Bronchial epithelial cell (primary cell): ENCODE measurements at regions not wholly inside any gene's neighbourhood (a gene's known extent, or its start where the extent isn't known, plus 50 kb on each side); places are given as distances from the start of the nearest gene placed in this dataset.

ENCODE experiments used
- DNase-seq: peaks from one replicate; pipeline ENCODE4 v3.0.0-alpha.2; 2010; ENCODE audit warnings: low read depth
- FAIRE-seq: peaks from 2 replicates; lab custom pipeline; 2011; peaks lifted over from hg19 to GRCh38; lab: Jason Lieb, UNC
- H3K27me3 ChIP-seq: 2 replicates; pipeline ENCODE4 v1.5.1; 2011; ENCODE audit warnings: low read length; ENCODE audit not compliant: control insufficient read depth, insufficient read depth
- H3K36me3 ChIP-seq: 2 replicates; pipeline ENCODE4 v1.5.1; 2011; ENCODE audit warnings: low read length; ENCODE audit not compliant: control insufficient read depth, insufficient read depth
- H3K4me3 ChIP-seq: 2 replicates; pipeline ENCODE4 v1.5.1; 2011; ENCODE audit warnings: mild to moderate bottlenecking, low read depth, low read length, control low read depth
- TF ChIP-seq, protein P1 (sequence below): IDR thresholded peaks from 2 replicates; pipeline ENCODE4 v1.5.1; 2011; ENCODE audit warnings: mild to moderate bottlenecking, moderate library complexity, low read length, control low read depth, inconsistent platforms; ENCODE audit not compliant: insufficient read depth, severe bottlenecking

DNA sequence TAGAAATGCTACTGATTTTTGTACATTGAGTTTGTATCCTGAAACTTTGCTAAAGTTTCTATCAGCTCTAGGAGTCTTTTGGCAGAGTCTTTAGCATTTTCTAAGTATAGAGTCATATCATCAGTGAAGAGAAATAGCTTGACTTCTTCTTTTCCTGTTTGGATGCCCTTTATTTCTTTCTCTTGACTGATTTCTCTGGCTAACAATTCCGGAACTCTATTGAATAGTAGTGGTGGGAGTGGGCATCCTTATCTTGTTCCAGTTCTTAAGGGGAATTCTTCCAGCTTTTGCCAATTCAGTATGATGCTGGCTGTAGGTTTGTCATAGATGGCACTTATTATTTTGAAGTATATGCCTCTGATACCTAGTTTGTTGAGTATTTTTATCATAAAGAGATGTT lies 197.7 kb downstream of the AASDHPPT start:
- DNase-seq (no peak), FAIRE-seq (no peak)
- TF ChIP-seq, protein P1, sequence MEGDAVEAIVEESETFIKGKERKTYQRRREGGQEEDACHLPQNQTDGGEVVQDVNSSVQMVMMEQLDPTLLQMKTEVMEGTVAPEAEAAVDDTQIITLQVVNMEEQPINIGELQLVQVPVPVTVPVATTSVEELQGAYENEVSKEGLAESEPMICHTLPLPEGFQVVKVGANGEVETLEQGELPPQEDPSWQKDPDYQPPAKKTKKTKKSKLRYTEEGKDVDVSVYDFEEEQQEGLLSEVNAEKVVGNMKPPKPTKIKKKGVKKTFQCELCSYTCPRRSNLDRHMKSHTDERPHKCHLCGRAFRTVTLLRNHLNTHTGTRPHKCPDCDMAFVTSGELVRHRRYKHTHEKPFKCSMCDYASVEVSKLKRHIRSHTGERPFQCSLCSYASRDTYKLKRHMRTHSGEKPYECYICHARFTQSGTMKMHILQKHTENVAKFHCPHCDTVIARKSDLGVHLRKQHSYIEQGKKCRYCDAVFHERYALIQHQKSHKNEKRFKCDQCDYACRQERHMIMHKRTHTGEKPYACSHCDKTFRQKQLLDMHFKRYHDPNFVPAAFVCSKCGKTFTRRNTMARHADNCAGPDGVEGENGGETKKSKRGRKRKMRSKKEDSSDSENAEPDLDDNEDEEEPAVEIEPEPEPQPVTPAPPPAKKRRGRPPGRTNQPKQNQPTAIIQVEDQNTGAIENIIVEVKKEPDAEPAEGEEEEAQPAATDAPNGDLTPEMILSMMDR, result no peak
- H3K27me3 ChIP-seq, result no peaks in the 10 kb centered on the region
- H3K4me3 ChIP-seq, result no peak overlapping the region
- no peaks in the 10 kb centered on the region for H3K36me3 ChIP-seq

DNA sequence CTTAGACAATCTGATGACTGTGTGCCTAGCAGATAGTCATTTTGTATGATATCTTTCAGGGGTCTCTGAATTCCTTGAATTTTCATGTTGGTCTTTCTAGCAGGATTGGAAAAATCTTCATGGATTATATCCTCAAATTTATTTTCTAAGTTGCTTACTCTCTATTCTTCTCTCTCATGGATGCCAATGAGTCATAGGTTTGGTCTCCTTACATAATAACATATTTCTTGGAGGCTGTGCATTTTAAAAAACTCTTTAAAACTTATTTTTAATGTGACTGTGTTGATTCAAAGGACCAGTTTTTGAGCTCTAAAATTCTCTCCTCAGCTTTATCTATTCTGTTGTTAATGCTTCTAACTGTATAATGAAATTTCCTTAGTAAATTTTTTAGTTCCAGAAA lies 198.7 kb downstream of the AASDHPPT start:
- no peak overlapping the region for H3K4me3 ChIP-seq
- FAIRE-seq (no peak), DNase-seq (peak; percentile 30)
- H3K27me3 ChIP-seq, result no peaks in the 10 kb centered on the region
- H3K36me3 ChIP-seq, result no peaks in the 10 kb centered on the region
- TF ChIP-seq, protein P1, result no peak

DNA sequence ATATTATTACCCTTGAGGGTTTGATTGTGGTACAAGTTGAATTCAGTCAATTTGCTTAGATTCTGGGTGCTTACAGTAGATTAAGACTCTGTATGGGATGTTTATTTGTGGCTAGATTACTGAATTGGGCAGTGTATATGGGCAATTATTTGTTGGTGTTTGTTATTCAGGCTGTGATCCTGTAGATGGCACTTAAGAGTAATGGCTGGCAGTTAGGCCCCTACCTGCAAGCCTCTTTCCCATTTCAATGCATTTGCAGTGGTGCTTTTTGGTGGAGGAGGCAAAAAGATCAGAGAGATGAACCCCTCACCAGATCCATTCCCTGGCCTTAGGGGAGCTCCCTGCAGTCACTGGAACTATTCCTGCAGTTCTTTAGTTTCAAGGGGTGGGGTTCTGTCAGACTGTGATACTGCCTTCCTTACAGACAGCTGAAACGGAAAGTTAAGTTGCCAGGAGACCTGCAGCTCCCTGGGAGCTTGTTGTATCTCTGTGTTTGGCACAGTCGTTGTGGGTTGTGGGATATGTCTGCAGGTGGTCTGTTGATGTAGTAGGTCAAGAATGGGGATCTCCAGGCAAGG lies 199.5 kb downstream of the AASDHPPT start:
- TF ChIP-seq, protein P1, result peak; percentile 49
- FAIRE-seq, result peak; percentile 82
- Histone ChIP-seq H3K36me3 (no peaks in the 10 kb centered on the region), H3K4me3 (no peak overlapping the region), H3K27me3 (no peaks in the 10 kb centered on the region)
- peak; percentile 24 for DNase-seq

DNA sequence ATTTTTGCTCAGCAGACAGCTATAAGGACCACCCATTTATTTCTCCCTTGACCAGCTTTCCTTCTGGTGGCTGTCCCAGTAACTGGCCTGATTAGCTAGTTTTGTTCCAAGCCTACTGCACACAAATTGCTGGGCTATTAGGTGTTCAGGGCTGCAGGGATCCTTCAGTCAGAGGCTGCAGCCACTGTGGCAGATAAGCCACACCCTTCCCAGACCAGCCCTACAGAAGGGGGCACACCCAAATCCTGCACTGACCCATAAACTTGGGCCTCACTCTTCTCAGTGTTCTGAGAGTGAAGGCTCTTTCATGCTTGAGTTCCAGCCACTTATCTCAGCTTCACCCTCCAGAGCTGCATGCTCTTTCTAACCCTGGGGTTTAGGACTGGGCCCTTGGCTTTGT lies 200.0 kb downstream of the AASDHPPT start:
- FAIRE-seq, result no peak

DNA sequence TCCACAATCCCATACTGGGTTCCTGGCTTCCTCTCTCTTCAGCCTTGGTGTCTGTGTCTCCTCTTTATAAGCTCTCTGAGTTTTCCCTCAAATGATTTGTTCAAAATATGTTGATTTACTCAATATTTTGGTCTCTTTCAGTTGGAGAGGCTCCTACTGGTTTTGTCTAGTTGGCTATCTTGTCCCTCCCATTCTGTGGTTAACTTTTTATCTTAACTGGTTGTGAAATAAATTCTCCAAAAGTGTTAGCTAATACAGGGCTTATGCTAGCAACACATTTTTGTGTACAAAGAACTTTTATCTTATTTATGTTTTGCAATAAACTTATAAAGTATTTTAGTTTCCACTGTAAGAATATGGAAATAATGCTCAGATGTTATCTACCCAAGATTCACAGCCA lies 200.9 kb downstream of the AASDHPPT start:
- TF ChIP-seq, protein P1, result no peak
- Histone ChIP-seq H3K27me3 (no peaks in the 10 kb centered on the region), H3K36me3 (no peaks in the 10 kb centered on the region), H3K4me3 (no peak overlapping the region)
- DNase-seq (no peak), FAIRE-seq (no peak)

More for the DNA sequence above, 200.0 kb downstream of the AASDHPPT start:
- TF ChIP-seq, protein P1, result no peak
- Histone ChIP-seq H3K4me3 (no peak overlapping the region), H3K27me3 (no peaks in the 10 kb centered on the region), H3K36me3 (no peaks in the 10 kb centered on the region)
- no peak for DNase-seq

DNA sequence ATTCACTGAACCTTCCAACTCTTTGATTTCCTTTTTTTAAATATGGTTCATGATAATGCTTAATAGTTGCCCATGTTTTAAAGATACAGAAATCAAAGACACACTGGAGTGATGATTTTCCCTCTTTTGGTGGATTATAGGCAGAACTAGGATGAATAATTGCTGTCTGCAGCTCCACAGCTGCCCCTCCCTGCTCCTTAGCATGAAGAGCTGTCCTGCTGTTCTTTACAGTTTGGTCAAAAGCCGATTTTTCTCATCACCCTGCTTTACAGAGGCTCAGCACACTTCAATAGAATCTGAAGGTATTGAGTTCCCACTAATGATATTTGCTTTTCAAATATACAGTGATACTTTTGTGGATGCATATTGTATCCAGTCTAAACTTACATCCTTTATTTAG lies 202.6 kb downstream of the AASDHPPT start:
- FAIRE-seq (no peak), DNase-seq (no peak)
- H3K4me3 ChIP-seq, result no peak overlapping the region
- H3K27me3 ChIP-seq, result no peaks in the 10 kb centered on the region
- TF ChIP-seq, protein P1, result no peak
- no peaks in the 10 kb centered on the region for H3K36me3 ChIP-seq
